COLO668 (cell line): ENCODE measurements at regions not wholly inside any gene's neighbourhood (a gene's known extent, or its start where the extent isn't known, plus 50 kb on each side); places are given as distances from the start of the nearest gene placed in this dataset.

Experiments used
- DNase-seq: peaks from one replicate; lab custom pipeline; 2025; ENCODE audit not compliant: unreplicated experiment; lab: John Stamatoyannopoulos, UW

- DNase-seq, result no peak
Measured at GRCh38 chr3:145735631-145736030, 425.4 kb downstream of the PLOD2 start.

- no peak for DNase-seq
Measured at GRCh38 chr3:145737952-145738351, 423.0 kb downstream of the PLOD2 start.

- no peak for DNase-seq
Measured at GRCh38 chr3:145739926-145740325, 421.1 kb downstream of the PLOD2 start.

GRCh38 chr3:145750657-145751056 lies 410.3 kb downstream of the PLOD2 start:
- DNase-seq, result no peak

- DNase-seq, result no peak
Measured at GRCh38 chr3:145752576-145752975, 408.4 kb downstream of the PLOD2 start.

GRCh38 chr3:145754605-145755289 lies 406.2 kb downstream of the PLOD2 start:
- DNase-seq, result no peak

- DNase-seq, result no peak
Measured at GRCh38 chr3:145760036-145760435, 400.9 kb downstream of the PLOD2 start.

GRCh38 chr3:145767909-145768308 lies 393.1 kb downstream of the PLOD2 start:
- DNase-seq, result no peak

- DNase-seq, result peak; percentile 34
Measured at GRCh38 chr3:145776782-145777408, 384.1 kb downstream of the PLOD2 start.

GRCh38 chr3:145780301-145780700 lies 380.7 kb downstream of the PLOD2 start:
- no peak for DNase-seq

- no peak for DNase-seq
Measured at GRCh38 chr3:145785668-145786067, 375.3 kb downstream of the PLOD2 start.

- DNase-seq, result no peak
Measured at GRCh38 chr3:145798007-145798406, 363.0 kb downstream of the PLOD2 start.

GRCh38 chr3:145798696-145799537 lies 362.1 kb downstream of the PLOD2 start:
- DNase-seq, result no peak

GRCh38 chr3:145801696-145802095 lies 359.3 kb downstream of the PLOD2 start:
- DNase-seq, result no peak

GRCh38 chr3:145807990-145808389 lies 353.0 kb downstream of the PLOD2 start:
- peak; percentile 1 for DNase-seq

GRCh38 chr3:145812391-145812790 lies 348.6 kb downstream of the PLOD2 start:
- no peak for DNase-seq

GRCh38 chr3:145815707-145816413 lies 345.1 kb downstream of the PLOD2 start:
- no peak for DNase-seq

GRCh38 chr3:145817870-145818483 lies 343.0 kb downstream of the PLOD2 start:
- DNase-seq, result no peak

GRCh38 chr3:145820170-145820569 lies 340.8 kb downstream of the PLOD2 start:
- DNase-seq, result no peak

- no peak for DNase-seq
Measured at GRCh38 chr3:145842294-145842902, 318.6 kb downstream of the PLOD2 start.
